ENCODE measurements at regions not wholly inside any gene's neighbourhood (a gene's known extent, or its start where the extent isn't known, plus 50 kb on each side); places are given as distances from the start of the nearest gene placed in this dataset.

DNA sequence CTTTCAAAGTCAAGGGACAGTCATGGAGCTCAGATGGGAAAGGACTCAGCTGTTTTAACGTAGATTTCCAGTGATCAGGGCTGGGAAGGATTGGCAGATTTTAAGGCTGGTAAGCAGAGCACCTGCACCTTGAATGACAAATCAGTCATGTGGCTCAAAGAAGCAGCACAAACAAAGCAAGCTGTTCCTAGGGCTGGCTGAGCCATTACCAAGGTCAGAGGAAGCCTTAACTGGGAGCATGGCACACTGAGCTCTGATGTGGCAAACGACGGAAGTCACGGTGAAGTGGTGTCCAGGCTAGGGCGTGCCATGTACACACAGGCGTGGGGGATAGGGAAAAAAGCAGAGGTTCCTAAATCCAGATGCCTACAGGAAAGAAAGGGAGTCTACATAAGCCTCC, 84.6 kb upstream of the PFN2 start:
- DNase-seq (ENCODE audit: low spot score): no peak
- TF ChIP-seq, protein P1, sequence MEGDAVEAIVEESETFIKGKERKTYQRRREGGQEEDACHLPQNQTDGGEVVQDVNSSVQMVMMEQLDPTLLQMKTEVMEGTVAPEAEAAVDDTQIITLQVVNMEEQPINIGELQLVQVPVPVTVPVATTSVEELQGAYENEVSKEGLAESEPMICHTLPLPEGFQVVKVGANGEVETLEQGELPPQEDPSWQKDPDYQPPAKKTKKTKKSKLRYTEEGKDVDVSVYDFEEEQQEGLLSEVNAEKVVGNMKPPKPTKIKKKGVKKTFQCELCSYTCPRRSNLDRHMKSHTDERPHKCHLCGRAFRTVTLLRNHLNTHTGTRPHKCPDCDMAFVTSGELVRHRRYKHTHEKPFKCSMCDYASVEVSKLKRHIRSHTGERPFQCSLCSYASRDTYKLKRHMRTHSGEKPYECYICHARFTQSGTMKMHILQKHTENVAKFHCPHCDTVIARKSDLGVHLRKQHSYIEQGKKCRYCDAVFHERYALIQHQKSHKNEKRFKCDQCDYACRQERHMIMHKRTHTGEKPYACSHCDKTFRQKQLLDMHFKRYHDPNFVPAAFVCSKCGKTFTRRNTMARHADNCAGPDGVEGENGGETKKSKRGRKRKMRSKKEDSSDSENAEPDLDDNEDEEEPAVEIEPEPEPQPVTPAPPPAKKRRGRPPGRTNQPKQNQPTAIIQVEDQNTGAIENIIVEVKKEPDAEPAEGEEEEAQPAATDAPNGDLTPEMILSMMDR (IDR thresholded peaks at IDR 0.05; ENCODE audit: extremely low read depth, missing control alignments): no peak

DNA sequence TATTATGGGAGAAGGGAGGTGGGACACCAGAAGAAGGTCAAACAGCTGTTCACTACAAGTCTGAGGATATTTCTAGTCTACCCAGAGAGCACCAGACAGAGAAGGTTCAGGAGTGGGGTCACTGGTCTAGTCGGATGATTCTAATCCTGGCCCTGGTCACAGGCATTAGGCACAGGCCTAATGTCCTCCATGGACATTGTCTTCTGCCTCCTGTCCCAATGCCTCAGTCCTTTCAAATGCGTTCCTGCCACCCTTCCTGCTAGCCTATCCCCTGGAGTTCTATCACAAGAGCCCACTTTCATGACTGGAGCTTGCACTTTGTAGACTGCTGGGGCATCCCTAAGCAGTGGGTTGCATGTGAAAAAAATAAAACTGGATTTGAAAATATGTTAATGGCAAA, 83.9 kb upstream of the PFN2 start:
- TF ChIP-seq, protein P1 (IDR thresholded peaks at IDR 0.05; ENCODE audit: extremely low read depth, missing control alignments): no peak

DNA sequence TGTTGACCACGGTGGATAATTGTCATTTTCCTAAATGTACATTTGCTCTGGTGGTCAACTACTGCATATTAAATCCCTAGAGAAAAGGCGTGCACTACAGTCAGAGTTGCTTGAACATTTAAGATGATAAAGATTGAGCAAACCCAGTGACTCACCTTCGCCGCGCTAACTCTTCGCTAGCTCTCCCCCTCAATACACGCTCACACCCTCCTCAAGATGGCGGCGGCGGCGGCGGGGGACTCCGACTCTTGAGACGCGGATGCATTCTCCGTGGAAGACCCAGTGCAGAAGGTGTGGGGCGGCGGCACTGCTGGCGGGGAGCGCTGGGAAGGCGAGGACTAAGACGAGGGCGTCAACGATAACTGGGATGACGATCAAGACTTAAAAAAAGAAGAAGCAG, 79.8 kb upstream of the PFN2 start:
- TF ChIP-seq, protein P1 (IDR thresholded peaks at IDR 0.05; ENCODE audit: extremely low read depth, missing control alignments): no peak
- no peak for DNase-seq (ENCODE audit: low spot score)

More for the DNA sequence above, 83.9 kb upstream of the PFN2 start:
- no peak for DNase-seq (ENCODE audit: low spot score)

DNA sequence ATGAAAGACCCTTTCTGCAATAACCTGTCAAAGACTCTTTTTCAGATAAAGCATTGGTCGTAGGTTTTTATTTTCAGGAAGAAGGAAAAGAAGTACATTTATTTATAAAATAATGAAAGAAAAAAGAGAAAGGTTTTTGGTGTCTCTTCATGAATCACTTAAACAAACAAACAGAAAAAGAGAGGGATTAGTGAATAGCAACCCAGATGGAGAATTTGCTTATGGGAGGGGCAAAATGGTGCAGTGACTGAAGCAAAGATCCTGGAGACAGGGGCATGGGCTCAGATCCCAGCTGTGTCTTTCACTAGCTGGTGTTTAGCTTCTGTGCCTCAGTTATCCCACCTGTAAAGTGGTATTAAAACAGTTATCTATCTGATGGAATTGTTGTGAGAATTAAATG, 78.6 kb upstream of the PFN2 start:
- DNase-seq (ENCODE audit: low spot score): no peak
- TF ChIP-seq, protein P1 (IDR thresholded peaks at IDR 0.05; ENCODE audit: extremely low read depth, missing control alignments): no peak

DNA sequence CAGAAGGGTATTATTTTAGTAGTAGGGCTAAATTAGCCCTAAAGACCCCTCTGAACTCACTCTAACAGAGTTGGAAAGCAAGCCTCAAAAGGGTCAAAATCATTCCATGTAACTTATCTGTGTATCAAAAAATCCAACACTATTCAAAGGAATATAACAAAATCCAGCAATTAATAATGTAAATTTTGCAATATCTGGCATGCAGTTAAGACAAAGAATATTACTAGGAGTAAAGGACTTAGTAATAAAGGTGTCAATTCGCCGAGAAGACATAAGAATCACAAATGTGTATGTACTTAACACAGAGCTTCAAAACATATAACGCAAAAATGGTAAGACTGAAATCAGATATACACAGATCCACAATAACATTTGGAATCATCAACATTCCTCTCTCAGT, 71.2 kb upstream of the PFN2 start:
- no peak for DNase-seq (ENCODE audit: low spot score)
- TF ChIP-seq, protein P1 (IDR thresholded peaks at IDR 0.05; ENCODE audit: extremely low read depth, missing control alignments): no peak

DNA sequence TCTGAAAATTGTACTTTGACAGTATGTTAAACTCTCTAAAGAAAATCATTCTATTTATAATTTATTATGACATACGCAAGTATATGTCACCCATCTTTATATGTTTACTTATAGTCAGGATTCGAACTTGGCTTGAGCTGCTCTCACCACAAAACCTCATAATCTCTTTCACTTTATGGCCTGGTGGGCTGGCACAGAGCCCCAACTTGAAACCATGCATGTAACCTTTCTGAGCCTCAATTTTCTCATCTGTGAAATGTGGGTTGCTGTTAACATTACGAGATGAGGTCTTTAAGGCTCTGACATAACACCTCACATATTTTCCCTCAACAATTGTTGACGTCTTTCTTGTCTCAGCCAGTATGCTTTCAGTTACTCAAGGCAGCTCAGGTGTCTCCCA, 69.4 kb upstream of the PFN2 start:
- TF ChIP-seq, protein P1 (IDR thresholded peaks at IDR 0.05; ENCODE audit: extremely low read depth, missing control alignments): no peak
- DNase-seq (ENCODE audit: low spot score): no peak

DNA sequence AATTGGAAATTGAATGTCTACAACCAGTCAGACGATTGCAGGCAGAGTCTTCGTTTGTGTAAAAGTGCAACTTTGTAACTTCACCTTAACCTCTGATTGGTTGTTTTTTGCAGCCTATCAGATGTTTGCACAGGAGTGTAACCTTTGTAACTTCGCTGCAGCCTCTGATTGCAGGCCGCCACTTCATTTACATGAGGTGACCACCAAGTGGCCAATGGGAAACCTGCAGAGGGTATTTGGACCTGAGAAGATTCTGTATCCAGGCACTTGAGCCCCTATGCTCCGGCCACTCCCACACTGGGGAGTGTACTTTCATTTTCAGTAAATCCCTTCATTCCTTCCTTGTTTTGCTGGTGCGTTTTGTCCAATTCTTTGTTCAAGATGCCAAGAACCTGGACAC, 68.1 kb upstream of the PFN2 start:
- DNase-seq (ENCODE audit: low spot score): no peak

More for the DNA sequence above, 68.1 kb upstream of the PFN2 start:
- TF ChIP-seq, protein P1 (IDR thresholded peaks at IDR 0.05; ENCODE audit: extremely low read depth, missing control alignments): no peak

Measured in GM20000 (cell line).